RPMI7951 (cell line): ENCODE measurements at regions not wholly inside any gene's neighbourhood (a gene's known extent, or its start where the extent isn't known, plus 50 kb on each side); places are given as distances from the start of the nearest gene placed in this dataset.

Experiments
- DNase-seq: peaks from one replicate; pipeline ENCODE4 v3.0.0-alpha.2; 2012; ENCODE audit warnings: low read depth

- no peak for DNase-seq
Observed at GRCh38 chrX:112137276-112137675, 54.7 kb upstream of the TRPC5 start.
